GM19452 (cell line): ENCODE measurements at regions not wholly inside any gene's neighbourhood (a gene's known extent, or its start where the extent isn't known, plus 50 kb on each side); places are given as distances from the start of the nearest gene placed in this dataset.
A peak's percentile ranks its signal among the peaks of the same experiment; 100 is the strongest.

Experiments used
- ATAC-seq: cut with Tn5 transposase; IDR thresholded peaks from one replicate; pipeline ENCODE4 v1.9.1; 2021; ENCODE audit not compliant: unreplicated experiment

DNA sequence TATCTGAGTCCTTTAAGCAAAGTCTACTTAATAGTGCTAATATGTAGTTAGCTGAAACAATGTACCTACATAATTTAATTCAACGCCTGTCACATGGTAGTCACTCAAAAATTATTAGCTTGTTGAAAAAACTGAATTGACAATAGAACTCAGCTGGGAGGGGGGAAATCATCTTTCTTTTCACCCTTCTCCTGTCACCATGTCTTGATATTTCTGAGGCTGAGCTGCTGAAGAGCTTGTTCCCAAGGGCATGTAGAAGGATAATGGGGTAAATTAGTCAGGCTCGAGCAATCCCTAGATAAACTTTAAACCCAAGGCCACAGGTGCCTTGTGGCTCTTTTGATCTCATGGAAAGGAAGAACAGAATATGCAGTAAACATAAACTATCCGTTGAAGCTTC lies 339.6 kb upstream of the LRATD1 start:
- ATAC-seq, result no peak

DNA sequence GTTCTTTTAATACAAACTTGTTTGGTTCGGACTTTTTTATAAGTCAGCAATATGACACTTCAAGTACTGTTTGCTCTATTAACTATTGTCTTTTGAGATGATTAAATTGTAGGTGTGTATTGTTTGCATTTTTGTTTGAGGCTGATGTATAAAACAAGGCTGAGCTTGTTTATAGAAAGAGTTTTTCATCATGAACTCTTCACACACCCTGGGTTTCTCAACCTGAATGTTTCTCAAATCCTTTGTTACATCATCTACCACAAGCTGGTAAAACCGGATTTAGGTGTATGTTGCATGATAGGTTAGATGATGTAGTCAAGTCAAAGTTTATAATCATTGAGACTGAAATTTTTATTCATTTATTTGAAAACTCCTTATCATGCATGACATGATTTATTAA lies 335.2 kb upstream of the LRATD1 start:
- ATAC-seq, result no peak

DNA sequence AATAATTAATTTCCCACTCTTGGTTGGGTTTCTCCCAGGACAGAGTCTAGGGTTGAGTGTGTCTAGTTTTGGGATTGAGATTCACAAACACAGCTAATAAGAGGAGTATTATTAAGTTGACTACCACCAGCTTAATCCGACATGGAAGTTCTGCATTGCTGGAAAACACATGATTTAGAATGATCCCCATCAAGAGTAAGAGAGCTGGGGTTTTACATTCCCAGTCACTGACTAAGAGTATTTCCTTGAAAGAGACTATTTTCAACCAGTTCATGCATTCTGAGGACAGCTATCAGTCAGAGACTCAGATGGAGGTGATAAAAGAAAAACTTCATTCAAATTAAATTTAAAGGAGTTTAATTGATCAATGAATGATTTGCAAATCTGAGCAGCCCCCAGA lies 334.6 kb upstream of the LRATD1 start:
- ATAC-seq, result no peak

DNA sequence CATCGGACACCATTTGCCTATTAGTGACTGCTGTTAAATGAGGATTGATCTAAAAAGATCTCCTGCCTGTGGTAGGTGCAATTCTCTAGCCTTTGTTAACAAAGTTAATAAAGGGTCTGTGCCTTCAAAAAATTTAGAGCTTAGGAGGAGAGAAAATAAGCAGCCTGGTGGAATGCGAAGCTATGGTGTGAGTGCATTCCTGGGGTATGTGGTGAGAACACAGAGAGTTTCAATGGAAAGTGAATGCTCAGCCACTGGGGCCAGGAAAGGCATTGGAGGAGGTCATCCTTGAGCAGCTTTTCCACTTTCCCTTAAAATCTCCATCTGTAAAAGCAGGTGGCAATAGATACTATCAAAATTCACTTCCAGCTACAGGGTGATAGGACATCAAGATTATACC lies 331.2 kb upstream of the LRATD1 start:
- no peak for ATAC-seq

DNA sequence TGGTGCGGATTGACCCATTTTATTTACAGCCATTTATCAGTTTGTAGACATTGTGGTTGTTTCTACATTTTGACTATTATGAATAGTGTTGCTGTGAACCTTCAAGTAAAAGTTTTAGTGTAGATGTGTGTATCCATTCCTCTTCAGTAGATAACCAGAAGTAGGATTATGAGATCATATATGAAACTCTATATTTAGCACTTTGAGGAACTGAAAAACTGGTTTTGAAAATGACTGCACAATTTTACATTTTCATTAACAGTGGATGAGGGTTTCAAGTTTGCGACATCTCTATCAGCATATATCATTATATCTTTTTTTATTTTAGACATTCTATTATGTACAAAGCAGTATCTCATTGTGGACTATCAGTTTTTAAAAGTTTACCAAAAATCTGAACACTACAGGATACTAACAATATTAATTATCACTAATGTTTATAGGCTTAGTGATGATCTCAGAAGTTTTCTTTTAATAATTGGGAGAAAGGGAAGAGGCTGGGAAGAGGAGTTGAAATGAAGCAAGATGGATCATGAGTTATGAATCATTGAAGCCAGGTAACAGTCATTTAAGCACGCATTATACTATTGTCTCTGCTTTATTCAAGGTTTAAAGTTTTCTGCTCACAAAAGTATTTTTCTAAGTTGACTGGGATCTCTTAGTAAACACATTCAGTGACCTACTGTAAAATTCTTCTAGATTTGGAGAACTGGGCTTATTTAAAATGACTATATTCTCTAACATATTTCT lies 329.0 kb upstream of the LRATD1 start:
- peak; percentile 68 for ATAC-seq

DNA sequence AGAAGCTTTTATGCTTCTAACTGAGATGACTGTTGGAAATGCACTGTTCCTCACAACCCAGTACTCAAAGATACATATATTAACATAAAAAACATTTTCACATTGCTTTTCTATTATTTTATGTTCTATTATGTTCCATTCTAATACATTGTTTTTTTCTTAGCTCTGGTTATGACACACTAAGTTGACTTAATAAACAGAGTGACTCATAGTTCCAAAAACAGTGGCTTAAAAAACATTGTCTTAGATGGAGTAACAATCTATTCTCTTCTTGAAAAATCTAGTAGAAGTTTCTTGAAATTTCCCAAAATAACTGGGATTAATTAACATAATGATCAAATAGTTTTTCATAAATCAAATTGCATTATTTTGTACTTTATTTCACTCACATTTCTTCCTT lies 328.2 kb upstream of the LRATD1 start:
- no peak for ATAC-seq

DNA sequence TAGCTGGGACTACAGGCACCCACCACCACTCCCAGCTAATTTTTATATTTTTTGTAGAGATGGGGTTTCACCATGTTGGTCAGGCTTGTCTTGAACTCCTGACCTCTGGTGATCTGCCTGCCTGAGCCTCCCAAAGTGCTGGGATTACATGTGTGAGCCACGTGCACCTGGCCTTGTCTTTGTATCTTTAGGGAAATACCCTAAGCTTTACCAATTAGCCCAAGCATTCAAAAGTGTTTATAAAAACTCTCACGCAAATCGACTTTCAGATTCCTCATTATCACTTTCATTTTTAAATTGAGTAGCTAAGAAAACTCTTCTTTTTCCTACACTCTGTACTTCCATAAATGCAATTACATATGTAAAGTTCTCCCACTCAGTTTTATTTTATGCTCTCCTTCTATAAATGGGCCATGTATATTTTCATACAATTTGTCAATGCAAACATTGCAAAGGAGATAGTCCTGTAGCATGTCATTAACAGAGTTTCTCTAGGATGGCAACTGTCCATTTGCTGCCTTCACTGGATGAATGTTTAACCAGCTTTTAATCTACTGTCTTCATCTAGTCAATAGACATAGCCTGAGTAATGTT lies 326.2 kb upstream of the LRATD1 start:
- ATAC-seq, result peak; percentile 67

DNA sequence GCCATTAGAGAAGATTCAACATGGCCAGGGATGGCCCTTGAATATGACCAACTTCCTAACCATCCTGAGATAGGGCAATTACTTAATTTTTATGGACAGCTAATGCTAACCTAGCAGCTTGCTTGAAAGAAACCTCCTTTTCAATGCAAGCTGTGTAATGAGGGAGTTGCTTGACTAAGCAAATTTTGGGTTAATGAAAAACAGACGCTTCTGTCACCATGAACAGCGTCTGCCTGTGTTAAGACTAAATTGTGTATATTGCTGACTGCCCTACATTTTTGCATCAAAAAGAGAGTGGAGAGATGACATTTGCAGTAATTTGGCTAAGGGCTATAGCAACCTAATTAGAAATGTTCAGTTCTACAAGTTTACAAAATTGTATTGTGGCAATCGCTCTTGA lies 319.2 kb upstream of the LRATD1 start:
- ATAC-seq, result no peak

DNA sequence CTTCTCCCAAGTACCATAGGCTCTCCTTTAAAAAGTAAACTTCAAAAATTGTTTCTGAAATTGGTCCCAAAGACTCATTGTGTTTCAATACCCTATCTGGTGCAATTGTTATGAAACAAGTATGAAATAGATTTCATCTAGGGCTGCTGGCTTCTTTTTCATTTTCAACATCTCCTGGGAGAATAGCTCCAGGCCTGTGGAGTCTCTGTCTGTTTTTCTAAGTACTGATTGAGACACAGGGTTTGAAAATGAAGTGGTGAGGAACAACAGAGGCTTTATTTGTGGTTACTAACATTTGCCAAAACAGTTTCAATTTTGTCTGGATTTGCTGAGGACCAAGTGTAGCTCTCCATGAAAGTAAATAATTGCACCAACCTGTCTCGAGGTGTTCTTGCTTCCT lies 315.9 kb upstream of the LRATD1 start:
- no peak for ATAC-seq

DNA sequence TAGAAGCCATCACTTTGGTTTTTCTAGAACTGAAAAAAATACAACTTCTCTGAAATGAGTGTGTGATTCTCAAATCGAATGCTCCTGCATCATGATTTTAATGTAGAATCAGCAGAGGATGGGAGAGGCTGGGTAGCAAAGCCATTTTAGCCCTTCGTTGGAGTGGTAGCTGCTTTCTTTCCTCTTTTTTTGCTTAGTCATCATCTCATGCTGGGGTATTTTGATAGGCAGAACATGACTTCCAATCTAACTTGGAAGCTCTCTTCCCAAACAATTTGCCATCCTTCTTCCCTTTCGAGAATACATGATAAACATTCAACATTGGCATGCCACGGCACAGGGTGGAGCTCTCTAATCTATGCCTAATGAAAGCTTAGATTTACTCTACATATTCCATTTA lies 311.2 kb upstream of the LRATD1 start:
- no peak for ATAC-seq

DNA sequence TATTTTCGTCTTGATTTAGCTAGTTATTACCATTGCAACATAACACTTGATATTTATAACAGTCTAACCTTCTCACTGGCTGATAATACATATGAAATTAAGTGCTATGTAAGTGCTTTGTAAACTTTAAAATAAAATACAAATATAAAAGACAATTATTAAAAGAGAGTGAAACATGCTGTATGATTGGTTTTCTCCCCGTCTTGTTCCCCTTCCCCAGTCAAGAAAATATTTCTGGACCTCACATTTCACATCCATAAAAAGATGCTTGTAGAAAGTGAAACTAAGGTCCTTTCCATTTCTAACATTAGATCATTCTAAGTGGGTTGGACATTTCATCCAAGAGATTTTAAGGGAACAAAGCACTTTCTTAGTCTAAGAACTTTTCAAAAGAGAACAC lies 310.2 kb upstream of the LRATD1 start:
- ATAC-seq, result no peak

DNA sequence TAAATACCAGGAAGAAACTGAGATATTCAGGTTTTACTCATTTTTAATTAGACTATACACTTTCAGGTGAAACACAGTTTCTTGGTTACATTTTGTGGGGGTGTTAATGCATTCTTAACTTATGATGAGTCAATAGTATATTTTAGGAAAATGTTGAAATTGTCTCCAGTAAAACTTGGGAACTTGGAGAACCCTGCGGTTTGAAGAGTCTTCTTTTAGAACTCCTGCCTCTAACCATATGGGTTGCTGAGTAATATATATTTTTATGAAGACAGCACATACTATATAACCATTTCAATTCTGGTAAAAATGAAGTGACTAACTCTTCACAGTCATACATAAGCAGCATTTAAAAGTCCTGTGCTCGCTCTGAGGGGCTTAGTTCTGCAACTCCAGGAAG lies 308.2 kb upstream of the LRATD1 start:
- no peak for ATAC-seq

DNA sequence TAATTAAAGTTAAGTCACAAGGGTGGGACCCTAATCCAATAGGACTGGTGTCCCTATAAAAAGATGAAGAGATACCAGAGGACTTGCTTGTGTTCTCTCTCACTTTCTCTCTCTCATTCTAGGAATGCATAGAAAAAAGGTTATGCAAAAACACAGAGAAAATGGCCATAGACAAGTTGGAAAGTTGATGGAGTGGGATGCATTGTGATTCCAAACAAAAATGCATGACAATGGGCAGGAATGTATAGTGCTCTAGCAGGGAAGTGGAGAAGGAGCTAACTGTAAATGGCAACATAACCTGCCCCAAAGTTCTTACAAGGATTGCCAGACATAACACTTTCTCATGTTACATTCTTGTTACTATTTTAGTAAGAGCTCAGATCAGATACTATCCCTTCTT lies 301.6 kb upstream of the LRATD1 start:
- ATAC-seq, result no peak

DNA sequence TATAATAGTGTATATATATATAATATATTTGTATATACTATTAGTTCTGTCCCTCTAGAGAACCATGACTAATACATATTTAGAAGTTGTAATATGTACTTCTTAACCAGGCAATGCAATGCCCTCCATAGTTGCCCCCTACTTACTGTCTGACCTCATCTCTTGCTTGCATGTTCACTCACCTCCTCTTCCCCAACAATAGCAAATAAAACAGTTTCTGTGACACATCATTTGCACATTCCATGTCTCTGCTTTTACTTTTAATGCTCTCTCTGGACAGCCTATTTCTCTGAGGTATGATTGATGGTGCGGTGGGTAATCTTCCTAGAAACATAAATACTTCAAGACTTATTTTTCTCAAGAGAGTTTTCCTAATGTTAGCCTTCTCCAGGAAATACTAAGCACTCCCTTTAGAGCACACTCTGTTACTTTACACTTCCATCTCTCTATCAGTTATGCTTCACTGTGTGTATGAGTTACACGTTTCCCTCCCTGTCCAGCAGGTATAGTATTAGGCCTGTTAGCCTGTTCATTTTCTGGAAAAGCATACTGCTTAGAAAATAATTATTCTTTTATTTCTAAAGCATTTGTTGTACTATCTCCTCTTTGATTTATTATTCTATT lies 295.6 kb upstream of the LRATD1 start:
- no peak for ATAC-seq

DNA sequence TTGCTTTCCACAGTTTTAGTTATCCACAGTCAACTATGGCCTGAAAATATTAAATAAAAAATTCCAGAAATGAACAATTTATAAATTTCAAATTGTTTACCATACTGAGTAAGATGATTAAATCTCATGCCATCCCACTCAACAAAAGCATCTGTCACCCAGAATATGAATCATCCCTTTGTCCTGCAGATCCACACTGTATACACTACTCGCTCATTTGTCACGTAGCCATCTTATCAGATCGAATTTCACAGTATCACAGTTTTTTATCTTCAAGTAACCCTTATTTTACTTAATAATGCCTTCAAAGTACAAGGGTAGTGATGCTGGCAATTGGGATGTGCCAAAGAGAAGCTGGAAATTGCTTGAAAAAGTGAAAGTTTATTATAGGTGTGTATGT lies 291.8 kb upstream of the LRATD1 start:
- no peak for ATAC-seq

DNA sequence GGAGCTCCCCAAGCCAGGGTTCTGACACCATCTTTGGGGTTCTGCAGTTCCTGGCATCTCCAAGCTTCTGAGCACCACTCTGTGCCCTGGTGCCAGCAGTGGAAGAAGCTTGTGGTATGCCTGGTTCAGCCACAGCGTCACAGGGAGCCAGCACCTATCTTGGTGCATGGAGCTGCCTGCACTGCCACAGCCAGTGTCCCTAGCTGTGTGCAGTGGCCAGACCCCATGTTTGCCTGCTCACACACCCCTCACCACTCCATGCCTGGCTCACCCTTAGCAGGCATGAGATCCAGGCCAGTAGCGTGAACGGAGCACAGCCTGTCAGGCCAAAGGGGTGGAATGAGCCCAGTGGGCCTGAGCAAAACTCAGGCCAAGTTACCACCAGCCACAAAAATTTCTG lies 290.2 kb upstream of the LRATD1 start:
- no peak for ATAC-seq

DNA sequence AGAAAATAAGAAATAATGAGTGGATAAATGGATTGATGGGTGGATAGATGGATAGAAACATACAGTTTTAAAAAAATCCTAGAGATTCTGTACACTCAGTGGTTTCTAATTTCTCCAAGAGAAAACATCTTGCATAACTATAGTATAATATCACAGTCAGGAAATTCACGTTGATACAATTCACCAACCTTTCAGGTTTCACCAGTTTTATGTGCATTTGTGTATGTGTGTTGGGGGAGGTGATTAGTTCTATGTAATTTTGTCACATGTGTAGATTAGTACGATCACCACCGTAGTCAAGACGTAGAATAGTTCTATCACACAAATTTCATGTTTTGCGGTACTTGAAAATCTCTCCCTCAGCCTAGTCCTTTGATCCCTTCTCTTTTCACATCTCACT lies 288.2 kb upstream of the LRATD1 start:
- ATAC-seq, result no peak

DNA sequence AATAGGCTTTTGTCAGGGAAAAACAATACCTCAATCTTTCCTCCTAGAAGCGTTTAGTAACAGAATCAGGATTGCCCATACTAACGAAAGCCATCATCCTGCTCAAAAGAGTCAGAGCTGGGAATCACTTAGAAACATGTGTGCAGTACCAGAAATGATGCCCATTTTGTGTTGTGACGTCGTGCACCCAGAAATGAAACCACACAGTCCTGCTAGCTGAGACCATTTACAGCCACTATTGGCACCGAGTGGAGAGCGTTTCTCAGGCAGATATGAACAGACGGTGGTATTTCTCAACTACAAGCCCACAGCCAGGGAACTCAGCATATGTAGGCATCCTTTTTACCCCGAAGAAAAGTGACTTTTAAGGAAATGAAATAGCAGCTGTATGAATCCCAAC lies 284.3 kb upstream of the LRATD1 start:
- ATAC-seq, result no peak

DNA sequence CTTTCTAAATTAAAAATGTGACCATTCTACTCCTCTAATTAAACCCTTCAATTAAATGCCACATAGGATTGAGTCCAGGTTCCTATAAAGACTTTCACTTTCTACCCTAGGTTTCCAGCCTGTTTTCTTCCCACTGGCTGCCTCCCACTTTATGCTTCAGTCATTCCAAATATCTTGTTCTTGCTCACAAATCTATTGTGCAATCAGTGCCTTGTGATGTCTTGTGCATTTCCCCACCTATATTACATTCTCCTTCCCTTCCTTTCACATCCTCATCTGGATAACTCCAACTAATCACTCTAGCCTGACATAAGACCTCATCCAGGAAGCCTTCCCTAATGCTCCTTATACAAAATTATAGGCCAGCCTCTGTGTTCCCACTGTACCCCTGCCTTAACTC lies 281.7 kb upstream of the LRATD1 start:
- ATAC-seq, result no peak

DNA sequence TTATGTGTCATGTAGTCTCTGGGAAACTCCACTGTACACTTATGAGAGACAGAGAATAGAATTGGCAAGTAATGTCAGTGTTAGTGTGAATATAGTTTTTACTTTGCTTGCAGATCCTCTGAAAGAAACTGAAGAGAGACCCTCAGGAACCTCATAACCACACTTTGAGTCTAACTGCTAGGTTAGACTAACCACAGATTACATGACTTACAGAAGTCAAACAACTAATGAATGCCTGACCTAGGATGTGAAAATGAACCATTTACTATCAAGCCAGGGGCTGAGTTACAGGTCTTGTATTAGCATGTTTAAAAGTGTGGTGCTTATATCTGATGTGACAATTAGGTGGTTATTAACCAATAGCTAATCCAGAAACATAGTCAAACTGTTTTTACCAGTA lies 280.4 kb upstream of the LRATD1 start:
- ATAC-seq, result no peak

DNA sequence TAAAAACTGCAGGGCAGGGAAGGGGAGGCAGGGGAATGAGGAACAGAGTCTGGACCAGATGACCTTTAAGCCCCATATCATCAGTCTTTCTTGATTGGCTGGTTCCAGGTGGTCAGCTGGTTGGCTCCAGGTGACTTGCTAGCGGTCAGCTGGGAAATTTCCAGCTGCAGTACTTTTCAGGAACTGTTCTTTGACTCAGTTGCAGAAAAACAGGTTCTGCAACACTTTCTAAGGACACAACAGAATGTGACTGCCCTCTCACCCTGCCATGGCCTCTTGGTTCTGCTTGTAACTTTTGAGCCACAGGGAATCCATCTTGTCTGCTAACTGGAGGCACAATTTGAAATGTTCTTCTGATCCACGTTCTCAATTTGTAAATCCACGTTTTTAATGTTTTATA lies 278.3 kb upstream of the LRATD1 start:
- ATAC-seq, result no peak

DNA sequence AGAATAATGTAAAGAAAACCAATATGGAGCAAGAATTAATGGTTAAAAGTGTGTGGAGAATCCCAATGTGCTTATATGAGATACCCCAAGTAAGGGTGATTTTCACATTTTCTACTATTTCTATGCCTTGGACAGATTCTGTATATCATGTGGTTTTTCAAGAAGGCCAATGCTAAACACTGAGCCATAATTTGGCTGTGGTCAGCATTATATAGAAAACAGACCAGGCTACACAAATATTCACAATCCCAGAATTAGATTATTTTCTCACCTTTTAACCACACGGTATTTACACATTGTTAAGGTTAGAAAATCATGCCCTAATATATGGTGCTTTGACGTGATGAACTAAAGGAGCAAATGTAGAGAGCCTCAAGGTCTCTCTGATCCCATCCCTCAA lies 277.4 kb upstream of the LRATD1 start:
- no peak for ATAC-seq

DNA sequence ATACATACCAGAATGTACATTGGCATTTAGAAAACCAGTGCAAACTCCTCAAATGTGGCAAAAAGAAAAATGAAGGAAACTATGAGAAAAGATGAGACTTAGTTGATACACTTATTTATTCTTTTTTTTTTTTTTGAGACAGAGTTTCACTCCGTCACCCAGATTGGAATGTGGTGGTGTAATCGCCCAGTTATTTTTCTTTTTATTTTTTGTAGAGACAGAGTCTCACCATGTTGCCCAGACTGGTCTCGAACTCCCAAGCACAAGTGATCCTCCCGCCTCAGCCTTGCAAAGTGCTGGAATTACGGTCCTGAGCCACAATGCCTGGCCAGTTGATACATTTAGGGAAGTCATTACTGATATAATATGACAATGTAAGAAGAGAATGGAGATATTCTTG lies 274.2 kb upstream of the LRATD1 start:
- no peak for ATAC-seq
